Peyer's patch (tissue), 4 donors: ENCODE measurements at regions not wholly inside any gene's neighbourhood (a gene's known extent, or its start where the extent isn't known, plus 50 kb on each side); places are given as distances from the start of the nearest gene placed in this dataset.

ENCODE experiments used
- CTCF ChIP-seq, 6 experiments: fragments of 450-650 bp in 4 of 6; fragments of 200-600 bp in 2 of 6; sonication (generic) in 1 of 6; IDR thresholded peaks; one replicate each; pipeline ENCODE4 v1.5.1; 2017 to 2019; ENCODE audit warnings: antibody characterized with exemption in 6 of 6, mild to moderate bottlenecking in 3 of 6, moderate library complexity in 1 of 6
- POLR2A ChIP-seq, 2 donors: fragments of 450-650 bp; IDR thresholded peaks; one replicate each; pipeline ENCODE4 v1.5.1; 2017; ENCODE audit warnings: antibody characterized with exemption in 2 of 2, mild to moderate bottlenecking in 2 of 2, moderate library complexity in 2 of 2

GRCh38 chr1:213530611-213531320 lies 457.0 kb upstream of the PROX1 start:
- TF ChIP-seq CTCF (IDR thresholded peaks at IDR 0.05): no peak
- no peak for TF ChIP-seq POLR2A (IDR thresholded peaks at IDR 0.05)
